ENCODE measurements at regions not wholly inside any gene's neighbourhood (a gene's known extent, or its start where the extent isn't known, plus 50 kb on each side); places are given as distances from the start of the nearest gene placed in this dataset.

DNA sequence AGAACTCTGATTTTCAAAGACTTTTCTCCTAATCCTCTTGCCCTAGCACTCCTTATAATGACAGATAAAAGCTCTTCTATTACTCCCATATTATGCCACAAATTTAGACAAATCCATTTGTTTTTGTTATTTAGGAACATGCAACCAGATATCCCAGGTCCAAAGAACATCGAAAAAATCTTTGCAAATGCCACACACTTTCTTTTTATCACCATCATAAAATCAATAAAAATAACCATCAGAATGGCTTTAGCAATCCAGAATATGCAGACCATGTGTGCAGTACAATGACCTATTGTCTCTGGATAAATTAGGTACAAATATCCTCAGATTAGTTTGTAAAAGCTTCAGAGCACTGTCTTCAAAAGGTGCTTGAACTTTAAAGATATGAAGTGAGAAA lies 376.2 kb upstream of the TCF4 start:
- TF ChIP-seq GATA2 (IDR thresholded peaks at IDR 0.05; ENCODE audit: low read depth, low read length) (no peak), GATA3 (IDR thresholded peaks at IDR 0.05; ENCODE audit: low read depth, low read length) (no peak)

Measured in SH-SY5Y (cell line).